GM19025 (cell line): ENCODE measurements at regions not wholly inside any gene's neighbourhood (a gene's known extent, or its start where the extent isn't known, plus 50 kb on each side); places are given as distances from the start of the nearest gene placed in this dataset.
"Not testable (repeated sequence)": the region's sequence is repeated elsewhere in the genome, so short reads cannot be mapped to it uniquely, and the experiment has no call there.

Experiments used
- ATAC-seq: cut with Tn5 transposase; IDR thresholded peaks from one replicate; pipeline ENCODE4 v1.9.1; 2021; ENCODE audit warnings: mild to moderate bottlenecking, low read depth, moderate library complexity; ENCODE audit not compliant: unreplicated experiment

GRCh38 chr4:13678186-13678924 lies 50.8 kb upstream of the BOD1L1 start:
- no peak for ATAC-seq

- no peak for ATAC-seq
Observed at GRCh38 chr4:13681570-13681969, 54.0 kb upstream of the BOD1L1 start.

- no peak for ATAC-seq
Observed at GRCh38 chr4:13694256-13694655, 66.7 kb upstream of the BOD1L1 start.

- no peak for ATAC-seq
Observed at GRCh38 chr4:13698296-13698695, 70.8 kb upstream of the BOD1L1 start.

- no peak for ATAC-seq
Observed at GRCh38 chr4:13700021-13700857, 72.7 kb upstream of the BOD1L1 start.

- not testable (repeated sequence) for ATAC-seq
Observed at GRCh38 chr4:13700858-13701140, 73.3 kb upstream of the BOD1L1 start.

GRCh38 chr4:13701937-13702446 lies 74.5 kb upstream of the BOD1L1 start:
- no peak for ATAC-seq

GRCh38 chr4:13703096-13703495 lies 75.6 kb upstream of the BOD1L1 start:
- ATAC-seq = no peak

- no peak for ATAC-seq
Observed at GRCh38 chr4:13704035-13704434, 76.5 kb upstream of the BOD1L1 start.

- no peak for ATAC-seq
Observed at GRCh38 chr4:13704761-13705160, 77.2 kb upstream of the BOD1L1 start.

GRCh38 chr4:13705521-13706041 lies 78.1 kb upstream of the BOD1L1 start:
- no peak for ATAC-seq

- no peak for ATAC-seq
Observed at GRCh38 chr4:13706120-13706519, 78.6 kb upstream of the BOD1L1 start.

- ATAC-seq = no peak
Observed at GRCh38 chr4:13706716-13707115, 79.2 kb upstream of the BOD1L1 start.

GRCh38 chr4:13710246-13710885 lies 82.8 kb upstream of the BOD1L1 start:
- ATAC-seq = no peak

GRCh38 chr4:13711233-13711785 lies 83.8 kb upstream of the BOD1L1 start:
- no peak for ATAC-seq

- ATAC-seq = no peak
Observed at GRCh38 chr4:13721894-13722293, 94.4 kb upstream of the BOD1L1 start.

GRCh38 chr4:13722649-13723048 lies 95.1 kb upstream of the BOD1L1 start:
- no peak for ATAC-seq

- no peak for ATAC-seq
Observed at GRCh38 chr4:13728761-13729160, 101.2 kb upstream of the BOD1L1 start.

- no peak for ATAC-seq
Observed at GRCh38 chr4:13731019-13731418, 103.5 kb upstream of the BOD1L1 start.

GRCh38 chr4:13733817-13734216 lies 106.3 kb upstream of the BOD1L1 start:
- no peak for ATAC-seq

GRCh38 chr4:13750594-13750993 lies 123.1 kb upstream of the BOD1L1 start:
- ATAC-seq = no peak
